IMR-90 (cell line): ENCODE measurements at regions not wholly inside any gene's neighbourhood (a gene's known extent, or its start where the extent isn't known, plus 50 kb on each side); places are given as distances from the start of the nearest gene placed in this dataset.

Experiments
- CTCF ChIP-seq: conservative IDR thresholded peaks from 2 replicates; pipeline ENCODE4 v1.5.1; 2012; ENCODE audit warnings: mild to moderate bottlenecking, low read depth, low read length, improper control_type of control experiment
- POLR2A ChIP-seq: IDR thresholded peaks from 2 replicates; pipeline ENCODE4 v1.6.1; 2012; ENCODE audit warnings: mild to moderate bottlenecking, low read depth, low read length

DNA sequence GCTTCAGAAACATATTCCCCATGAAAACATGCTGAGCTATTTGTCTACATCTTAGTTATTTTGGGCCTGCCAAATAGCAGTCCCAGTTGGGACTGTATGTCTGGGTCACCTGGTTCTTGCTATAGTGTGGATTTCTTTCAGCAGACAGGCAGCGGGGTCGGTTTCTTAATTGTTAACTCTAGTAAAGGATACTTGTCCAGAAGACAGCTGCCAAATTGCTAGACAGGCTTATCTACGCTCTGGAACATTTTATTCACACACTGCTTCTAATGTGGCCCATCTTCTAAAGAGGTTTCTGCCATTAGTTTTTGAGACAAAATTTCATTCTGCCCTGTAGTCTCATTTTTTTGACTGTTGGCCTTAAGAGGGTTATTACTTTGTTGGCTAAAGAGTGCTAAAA, 217.9 kb downstream of the RWDD3 start:
- TF ChIP-seq POLR2A (no peak), CTCF (no peak)
